GM12874 (cell line): ENCODE measurements at regions not wholly inside any gene's neighbourhood (a gene's known extent, or its start where the extent isn't known, plus 50 kb on each side); places are given as distances from the start of the nearest gene placed in this dataset.

Experiments
- CTCF ChIP-seq: IDR thresholded peaks from 2 replicates; pipeline ENCODE4 v1.5.1; 2011; ENCODE audit warnings: low read depth, mild to moderate bottlenecking, control low read depth, low read length, moderate library complexity; ENCODE audit not compliant: insufficient read depth

DNA sequence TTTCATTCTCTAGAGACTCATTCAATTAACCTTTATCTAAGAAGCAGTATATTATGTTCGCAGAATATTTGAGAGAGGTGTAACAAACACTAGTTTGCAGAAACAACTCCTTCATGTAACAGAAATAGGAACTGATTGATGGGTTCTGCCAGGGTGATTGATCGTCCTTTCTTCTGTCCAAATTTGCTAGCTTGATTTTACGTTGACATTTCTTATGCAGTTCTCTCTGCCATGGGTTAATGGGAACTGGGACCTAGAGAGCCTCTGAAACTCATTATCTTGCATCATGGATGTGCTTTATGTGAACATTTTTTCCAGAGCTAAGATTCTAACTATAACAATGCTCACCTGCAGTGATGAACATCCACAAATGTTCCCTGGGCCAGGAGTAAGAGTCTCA is 107.0 kb downstream of the SLC24A2 start:
- TF ChIP-seq CTCF = no peak

DNA sequence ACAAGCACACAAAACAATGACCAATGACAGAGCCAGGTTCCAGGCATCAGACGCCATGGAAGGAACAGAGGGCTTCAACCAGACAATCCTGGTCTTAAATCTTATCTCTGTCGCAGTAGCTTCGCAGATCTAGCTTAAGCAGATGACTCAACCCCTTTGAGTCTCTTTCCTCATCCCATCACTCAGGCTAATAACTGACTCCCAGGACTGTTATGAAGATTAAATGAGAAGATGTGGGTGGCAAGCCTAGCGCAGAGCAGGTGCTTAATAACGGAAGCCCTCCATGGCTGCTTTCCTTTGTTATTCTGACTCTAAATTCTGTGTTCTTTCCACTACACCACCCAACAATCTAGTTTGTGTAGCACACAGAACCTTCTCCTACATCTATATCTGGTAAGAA is 110.9 kb downstream of the SLC24A2 start:
- TF ChIP-seq CTCF = no peak

DNA sequence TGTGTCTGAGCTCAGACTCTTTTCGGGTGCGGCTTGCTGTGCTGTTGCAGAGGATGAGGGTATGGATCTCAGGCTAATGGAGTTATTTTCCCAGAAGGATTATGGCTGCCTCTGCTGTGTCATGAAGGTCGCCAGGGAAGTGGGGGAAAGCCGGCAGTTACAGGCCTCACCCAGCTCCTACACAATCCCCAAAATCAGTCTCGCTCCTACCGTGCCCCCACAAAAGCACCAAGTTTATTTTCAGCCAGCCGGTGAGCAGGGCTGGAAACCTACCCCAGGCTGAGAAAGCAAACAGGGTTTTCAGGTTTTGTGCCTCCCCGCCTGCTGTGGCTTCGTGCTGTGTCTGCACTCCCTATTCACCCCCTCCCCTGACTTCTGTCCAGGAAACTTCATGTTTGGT is 113.3 kb downstream of the SLC24A2 start:
- TF ChIP-seq CTCF = no peak

- TF ChIP-seq CTCF = no peak
These were observed 122.3 kb downstream of the SLC24A2 start for GRCh38 chr9:19666575-19666974.

GRCh38 chr9:19665146-19665863 is 123.5 kb downstream of the SLC24A2 start:
- TF ChIP-seq CTCF = no peak

DNA sequence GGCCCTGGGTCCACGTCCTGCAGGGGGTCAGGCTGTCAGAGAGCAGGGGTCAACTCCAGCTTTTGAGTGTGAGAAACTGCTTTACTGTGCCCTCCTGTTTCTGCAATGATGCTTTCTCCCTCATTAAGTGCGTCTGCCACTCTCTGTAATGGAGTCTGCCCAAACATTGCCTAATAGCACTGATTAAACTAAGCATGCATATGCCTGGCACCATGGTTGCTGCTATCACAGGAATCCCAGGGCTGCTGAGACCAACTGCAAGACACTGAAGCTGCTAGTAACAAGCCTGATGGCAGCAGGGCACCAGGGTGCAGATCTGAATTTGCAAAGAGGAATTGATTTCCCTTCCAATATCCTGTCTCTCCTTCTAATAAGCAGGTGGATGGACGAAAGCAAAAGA is 125.3 kb downstream of the SLC24A2 start:
- no peak for TF ChIP-seq CTCF

DNA sequence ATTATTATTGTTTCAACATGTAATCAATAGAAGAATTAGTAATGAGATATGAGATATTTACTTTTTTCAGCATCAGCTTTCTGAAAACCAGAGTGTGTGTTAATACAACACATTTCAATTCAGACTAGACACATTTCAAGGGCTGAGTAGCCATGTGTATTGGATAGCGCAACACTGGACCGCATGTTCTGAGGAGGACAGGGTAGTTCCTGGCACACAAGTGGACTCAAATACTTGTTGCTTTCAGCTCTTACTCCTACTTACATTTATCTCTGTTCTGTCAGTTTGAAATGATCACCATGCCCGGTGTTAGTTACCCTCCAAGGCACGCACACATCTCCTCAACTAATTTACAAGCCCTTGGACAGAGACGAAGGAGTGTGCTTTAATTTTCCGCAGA is 126.6 kb downstream of the SLC24A2 start:
- TF ChIP-seq CTCF = no peak
